Endothelial cell of umbilical vein (primary cell): ENCODE measurements at regions not wholly inside any gene's neighbourhood (a gene's known extent, or its start where the extent isn't known, plus 50 kb on each side); places are given as distances from the start of the nearest gene placed in this dataset.

Source experiments
- CTCF ChIP-seq, 2 donors: IDR thresholded peaks; 1 replicate in 1 of 2; 2 replicates in 1 of 2; pipeline ENCODE4 v1.5.1; 2011; ENCODE audit warnings: low read length in 2 of 2, mild to moderate bottlenecking in 2 of 2, moderate library complexity in 2 of 2, control low read depth in 1 of 2, inconsistent platforms in 1 of 2, low read depth in 1 of 2; ENCODE audit not compliant: insufficient read depth in 1 of 2; ENCODE audit errors: extremely low read depth in 1 of 2
- EZH2 ChIP-seq: IDR thresholded peaks from 2 replicates; pipeline ENCODE4 v1.6.1; 2012; ENCODE audit warnings: borderline replicate concordance, low read depth, mild to moderate bottlenecking, moderate library complexity, low read length, inconsistent platforms; ENCODE audit not compliant: severe bottlenecking
- FOS ChIP-seq: IDR thresholded peaks from 2 replicates; pipeline ENCODE4 v1.6.1; 2011; ENCODE audit warnings: mild to moderate bottlenecking, low read length, moderate library complexity, borderline replicate concordance; ENCODE audit not compliant: insufficient read depth
- GATA2 ChIP-seq: IDR thresholded peaks from 2 replicates; pipeline ENCODE4 v1.7.0; 2011; ENCODE audit warnings: low read depth, mild to moderate bottlenecking, moderate library complexity, mixed read lengths, low read length; ENCODE audit not compliant: insufficient read length, insufficient read depth
- JUN ChIP-seq: IDR thresholded peaks from 2 replicates; pipeline ENCODE4 v1.6.1; 2011; ENCODE audit warnings: borderline replicate concordance, low read depth; ENCODE audit not compliant: insufficient read length, insufficient read depth
- MAX ChIP-seq: IDR thresholded peaks from 2 replicates; pipeline ENCODE4 v1.6.1; 2011; ENCODE audit not compliant: insufficient read depth, insufficient read length
- MYC ChIP-seq: IDR thresholded peaks from one replicate; pipeline ENCODE4 v1.6.1; 2011; ENCODE audit warnings: mild to moderate bottlenecking, low read depth, low read length
- POLR2A ChIP-seq: IDR thresholded peaks from 2 replicates; pipeline ENCODE4 v1.6.1; 2012; ENCODE audit warnings: low read depth, mild to moderate bottlenecking, control low read depth, low read length
- POLR2AphosphoS5 ChIP-seq: IDR thresholded peaks from 2 replicates; pipeline ENCODE4 v1.6.1; 2012; ENCODE audit warnings: low read depth, mild to moderate bottlenecking, control low read depth, low read length, moderate library complexity; ENCODE audit not compliant: insufficient read depth

GRCh38 chr17:14641117-14641516 lies 340.2 kb downstream of the HS3ST3B1 start:
- no peak for TF ChIP-seq POLR2A
- TF ChIP-seq CTCF (IDR thresholded peaks at IDR 0.05; ENCODE audit: extremely low read depth in 1 of 2, insufficient read depth in 1 of 2, low read depth in 1 of 2, low read length in 2 of 2): no peak
- no peak for TF ChIP-seq MAX
- TF ChIP-seq EZH2: no peak
- no peak for TF ChIP-seq POLR2AphosphoS5
- TF ChIP-seq GATA2: no peak
- TF ChIP-seq JUN: no peak
- no peak for TF ChIP-seq MYC
- TF ChIP-seq FOS: no peak
